Esophagus muscularis mucosa (tissue), 4 donors: ENCODE measurements at regions not wholly inside any gene's neighbourhood (a gene's known extent, or its start where the extent isn't known, plus 50 kb on each side); places are given as distances from the start of the nearest gene placed in this dataset.

Source experiments
- DNase-seq: peaks from one replicate; pipeline ENCODE4 v3.0.0-alpha.2; 2017; ENCODE audit errors: extremely low spot score
- H3K27ac ChIP-seq, 4 donors: fragments of 200-600 bp; sonication (generic); replicated peaks in 1 of 4; 1 replicate in 3 of 4; 2 replicates in 1 of 4; pipeline ENCODE4 v1.5.1; 2016 to 2019; ENCODE audit warnings: mild to moderate bottlenecking in 1 of 4
- H3K27me3 ChIP-seq, 4 donors: fragments of 200-600 bp; sonication (generic); one replicate each; pipeline versions ENCODE4 v1.5.1 to v1.6.0; 2016 to 2019
- H3K36me3 ChIP-seq, 4 donors: fragments of 200-600 bp; sonication (generic); one replicate each; pipeline ENCODE4 v1.5.1; 2016 to 2019
- H3K4me1 ChIP-seq, 4 donors: fragments of 200-600 bp; sonication (generic); one replicate each; pipeline ENCODE4 v1.5.1; 2016 to 2019
- H3K4me3 ChIP-seq, 4 donors: fragments of 200-600 bp; sonication (generic); 1 replicate in 2 of 4; 2 replicates in 2 of 4; pipeline ENCODE4 v1.5.1; 2016 to 2019; ENCODE audit warnings: mild to moderate bottlenecking in 4 of 4, moderate library complexity in 1 of 4
- H3K9me3 ChIP-seq, 4 donors: fragments of 200-600 bp; sonication (generic); 1 replicate in 3 of 4; 2 replicates in 1 of 4; pipeline ENCODE4 v1.5.1; 2016 to 2019
- CTCF ChIP-seq, 3 experiments: fragments of 200-600 bp in 2 of 3; fragments of 450-650 bp in 1 of 3; sonication (generic) in 2 of 3; IDR thresholded peaks; one replicate each; pipeline ENCODE4 v1.5.1; 2017 to 2019; ENCODE audit warnings: antibody characterized with exemption in 3 of 3, mild to moderate bottlenecking in 2 of 3, moderate library complexity in 1 of 3
- EP300 ChIP-seq: sonication (generic); formaldehyde crosslinking; IDR thresholded peaks from one replicate; pipeline ENCODE4 v1.6.1; 2017; ENCODE audit warnings: antibody characterized with exemption
- POLR2A ChIP-seq: fragments of 450-650 bp; IDR thresholded peaks from one replicate; pipeline ENCODE4 v1.6.1; 2017; ENCODE audit warnings: antibody characterized with exemption, moderate library complexity, mild to moderate bottlenecking, low read depth
- POLR2AphosphoS5 ChIP-seq, 2 donors: sonication (generic); formaldehyde crosslinking; IDR thresholded peaks; one replicate each; pipeline ENCODE4 v1.6.1; 2017; ENCODE audit warnings: antibody characterized with exemption in 2 of 2
- WGBS: methylation state at CpG from one replicate; pipeline ENCODE4 v1.1.5; 2018; 5-methylcytosine and 5-hydroxymethylcytosine counted together
- intact Hi-C: fragments of 100-400 bp; cut with DNase I; formaldehyde crosslinking; loops from one replicate; pipeline ENCODE4 v1.15.1; 2023

GRCh38 chr2:185069107-185069506 is 470.8 kb downstream of the ZNF804A start:
- no peak for DNase-seq
- TF ChIP-seq EP300 (no peak), POLR2A (no peak)
- Histone ChIP-seq H3K36me3 (no peaks in the 10 kb centered on the region), H3K4me1 (no peaks in the 10 kb centered on the region), H3K27me3 (no peaks in the 10 kb centered on the region), H3K27ac (no peak overlapping the region), H3K9me3 (no peaks in the 10 kb centered on the region), H3K4me3 (no peak overlapping the region)
- 65% methylated on average over 2 of the region's 2 CpGs for WGBS
- intact Hi-C loops = no loop called here

- H3K4me1 ChIP-seq = no peaks in the 10 kb centered on the region
- H3K9me3 ChIP-seq = no peaks in the 10 kb centered on the region
- intact Hi-C loops = no loop called here
- H3K4me3 ChIP-seq = no peak overlapping the region
- no peak for DNase-seq
- H3K36me3 ChIP-seq = no peaks in the 10 kb centered on the region
- no peak overlapping the region for H3K27ac ChIP-seq
- no peaks in the 10 kb centered on the region for H3K27me3 ChIP-seq
- no peak for TF ChIP-seq POLR2A
- TF ChIP-seq EP300 = no peak
- no peak for TF ChIP-seq POLR2AphosphoS5 (IDR thresholded peaks at IDR 0.05)
- no peak for TF ChIP-seq CTCF (IDR thresholded peaks at IDR 0.05)
Observed at GRCh38 chr2:185074156-185074555, 475.8 kb downstream of the ZNF804A start.

GRCh38 chr2:185082749-185083148 is 484.4 kb downstream of the ZNF804A start:
- Histone ChIP-seq H3K36me3 (no peaks in the 10 kb centered on the region), H3K27me3 (no peaks in the 10 kb centered on the region), H3K9me3 (no peaks in the 10 kb centered on the region), H3K27ac (no peak overlapping the region), H3K4me1 (no peaks in the 10 kb centered on the region), H3K4me3 (no peak overlapping the region)
- intact Hi-C loops = no loop called here
- WGBS = 80% methylated on average over 3 of the region's 3 CpGs
- TF ChIP-seq POLR2AphosphoS5 (IDR thresholded peaks at IDR 0.05) (no peak), CTCF (IDR thresholded peaks at IDR 0.05) (no peak), EP300 (no peak), POLR2A (no peak)
- no peak for DNase-seq

GRCh38 chr2:185108588-185108987 is 510.3 kb downstream of the ZNF804A start:
- Histone ChIP-seq H3K4me3 (no peak overlapping the region), H3K27ac (no peak overlapping the region), H3K9me3 (no peaks in the 10 kb centered on the region), H3K27me3 (no peaks in the 10 kb centered on the region), H3K4me1 (no peaks in the 10 kb centered on the region), H3K36me3 (no peaks in the 10 kb centered on the region)
- DNase-seq = no peak
- intact Hi-C loops = no loop called here
- TF ChIP-seq CTCF (IDR thresholded peaks at IDR 0.05) = no peak
- no peak for TF ChIP-seq EP300
- TF ChIP-seq POLR2A = no peak
- no peak for TF ChIP-seq POLR2AphosphoS5 (IDR thresholded peaks at IDR 0.05)
- WGBS = 75% methylated on average over 2 of the region's 2 CpGs

- intact Hi-C loops = no loop called here
- H3K9me3 ChIP-seq = no peaks in the 10 kb centered on the region
- H3K4me1 ChIP-seq = no peaks in the 10 kb centered on the region
- DNase-seq = no peak
- H3K36me3 ChIP-seq = no peaks in the 10 kb centered on the region
- H3K27ac ChIP-seq = no peak overlapping the region
- 97% methylated on average over 1 of the region's 1 CpG for WGBS
- H3K27me3 ChIP-seq = no peaks in the 10 kb centered on the region
- H3K4me3 ChIP-seq = no peak overlapping the region
- TF ChIP-seq POLR2AphosphoS5 (IDR thresholded peaks at IDR 0.05) = no peak
- no peak for TF ChIP-seq CTCF (IDR thresholded peaks at IDR 0.05)
- no peak for TF ChIP-seq EP300
- TF ChIP-seq POLR2A = no peak
Observed at GRCh38 chr2:185127412-185127811, 529.1 kb downstream of the ZNF804A start.
